Esophagus squamous epithelium (tissue), 4 donors: ENCODE measurements at regions not wholly inside any gene's neighbourhood (a gene's known extent, or its start where the extent isn't known, plus 50 kb on each side); places are given as distances from the start of the nearest gene placed in this dataset.
"Not testable (repeated sequence)": the region's sequence is repeated elsewhere in the genome, so short reads cannot be mapped to it uniquely, and the experiment has no call there.

Experiments
- CTCF ChIP-seq, 6 experiments: fragments of 450-650 bp in 4 of 6; fragments of 200-600 bp in 2 of 6; sonication (generic) in 2 of 6; IDR thresholded peaks; one replicate each; pipeline ENCODE4 v1.5.1; 2016 to 2019; ENCODE audit warnings: antibody characterized with exemption in 6 of 6, mild to moderate bottlenecking in 4 of 6, moderate library complexity in 4 of 6
- POLR2A ChIP-seq, 4 donors: fragments of 450-650 bp; IDR thresholded peaks; one replicate each; pipeline ENCODE4 v1.6.1; 2017; ENCODE audit warnings: antibody characterized with exemption in 4 of 4, mild to moderate bottlenecking in 4 of 4, moderate library complexity in 3 of 4

- TF ChIP-seq POLR2A, CTCF (IDR thresholded peaks at IDR 0.05): not testable (repeated sequence)
These were observed 51.2 kb upstream of the IQSEC3 start for GRCh38 chr12:15381-15780.
